DMS114 treated with DMSO at 0.1 percent for 48 hours (cell line): ENCODE measurements at regions not wholly inside any gene's neighbourhood (a gene's known extent, or its start where the extent isn't known, plus 50 kb on each side); places are given as distances from the start of the nearest gene placed in this dataset.

Experiments
- DNase-seq: peaks from one replicate; lab custom pipeline; 2025; ENCODE audit not compliant: unreplicated experiment; lab: John Stamatoyannopoulos, UW

- peak; percentile 51 for DNase-seq
Observed at GRCh38 chr9:108565651-108566378, 290.0 kb downstream of the ACTL7B start.

GRCh38 chr9:108562176-108562575, 293.6 kb downstream of the ACTL7B start:
- no peak for DNase-seq

GRCh38 chr9:108559432-108559831, 296.4 kb downstream of the ACTL7B start:
- no peak for DNase-seq

- no peak for DNase-seq
Observed at GRCh38 chr9:108554831-108555230, 301.0 kb downstream of the ACTL7B start.

- no peak for DNase-seq
Observed at GRCh38 chr9:108553111-108553635, 302.6 kb downstream of the ACTL7B start.

- no peak for DNase-seq
Observed at GRCh38 chr9:108552459-108553040, 303.2 kb downstream of the ACTL7B start.

GRCh38 chr9:108551030-108551841, 304.6 kb downstream of the ACTL7B start:
- no peak for DNase-seq

- DNase-seq: no peak
Observed at GRCh38 chr9:108550106-108550505, 305.7 kb downstream of the ACTL7B start.

- no peak for DNase-seq
Observed at GRCh38 chr9:108549184-108549583, 306.6 kb downstream of the ACTL7B start.

GRCh38 chr9:108547411-108548135, 308.2 kb downstream of the ACTL7B start:
- DNase-seq: no peak

GRCh38 chr9:108546215-108546614, 309.6 kb downstream of the ACTL7B start:
- DNase-seq: no peak

GRCh38 chr9:108545436-108545835, 310.4 kb downstream of the ACTL7B start:
- DNase-seq: no peak

GRCh38 chr9:108544866-108545265, 310.9 kb downstream of the ACTL7B start:
- DNase-seq: no peak

GRCh38 chr9:108543251-108543778, 312.5 kb downstream of the ACTL7B start:
- no peak for DNase-seq

GRCh38 chr9:108537756-108538155, 318.0 kb downstream of the ACTL7B start:
- no peak for DNase-seq

- no peak for DNase-seq
Observed at GRCh38 chr9:108536836-108537601, 318.8 kb downstream of the ACTL7B start.

GRCh38 chr9:108535526-108535925, 320.3 kb downstream of the ACTL7B start:
- DNase-seq: no peak

- DNase-seq: no peak
Observed at GRCh38 chr9:108534741-108535140, 321.0 kb downstream of the ACTL7B start.

GRCh38 chr9:108530141-108530540, 325.6 kb downstream of the ACTL7B start:
- no peak for DNase-seq

GRCh38 chr9:108528231-108528630, 327.6 kb downstream of the ACTL7B start:
- no peak for DNase-seq
